BLaER1 (cell line): ENCODE measurements at regions not wholly inside any gene's neighbourhood (a gene's known extent, or its start where the extent isn't known, plus 50 kb on each side); places are given as distances from the start of the nearest gene placed in this dataset.

Source experiments
- H3K27ac ChIP-seq: shearing (Covaris generic); formaldehyde crosslinking; 2 replicates; pipeline ENCODE4 v1.8.1; 2022
- H3K27me3 ChIP-seq: shearing (Covaris generic); formaldehyde crosslinking; 2 replicates; pipeline ENCODE4 v1.8.1; 2022
- H3K36me3 ChIP-seq: shearing (Covaris generic); formaldehyde crosslinking; 2 replicates; pipeline ENCODE4 v1.8.1; 2022
- H3K4me1 ChIP-seq: shearing (Covaris generic); formaldehyde crosslinking; 2 replicates; pipeline ENCODE4 v1.8.1; 2022
- H3K4me2 ChIP-seq: shearing (Covaris generic); formaldehyde crosslinking; 2 replicates; pipeline ENCODE4 v1.8.1; 2022
- H3K4me3 ChIP-seq: shearing (Covaris generic); formaldehyde crosslinking; 2 replicates; pipeline ENCODE4 v1.8.1; 2022
- H3K9ac ChIP-seq: shearing (Covaris generic); formaldehyde crosslinking; 2 replicates; pipeline ENCODE4 v1.8.1; 2022
- H3K9me3 ChIP-seq: shearing (Covaris generic); formaldehyde crosslinking; 2 replicates; pipeline ENCODE4 v1.8.1; 2022
- H4K20me1 ChIP-seq: shearing (Covaris generic); formaldehyde crosslinking; 2 replicates; pipeline ENCODE4 v1.8.1; 2022
- Cebpa-rat ChIP-seq: shearing (Covaris generic); IDR thresholded peaks from 2 replicates; pipeline ENCODE4 v1.8.1; 2022

GRCh38 chr6:169044381-169045230, 209.0 kb downstream of the THBS2 start:
- no peak for TF ChIP-seq Cebpa-rat
- no peak overlapping the region for H3K4me3 ChIP-seq
- H3K27ac ChIP-seq = no peak overlapping the region
- H3K4me1 ChIP-seq = peaks cover 14% of the 10 kb centered on the region; the same call in 1 of the 2 replicates
- H4K20me1 ChIP-seq = no peaks in the 10 kb centered on the region
- no peaks in the 10 kb centered on the region for H3K27me3 ChIP-seq
- H3K9ac ChIP-seq = no peak overlapping the region
- H3K9me3 ChIP-seq = no peaks in the 10 kb centered on the region
- no peaks in the 10 kb centered on the region for H3K36me3 ChIP-seq
- no peak overlapping the region for H3K4me2 ChIP-seq

GRCh38 chr6:169042061-169042460, 211.6 kb downstream of the THBS2 start:
- Histone ChIP-seq H3K27ac (no peak overlapping the region), H3K9me3 (peaks cover 16% of the 10 kb centered on the region; the same call in 1 of the 2 replicates), H3K4me2 (peak overlapping the region; percentile 7), H4K20me1 (no peaks in the 10 kb centered on the region), H3K36me3 (no peaks in the 10 kb centered on the region), H3K4me1 (peaks cover 14% of the 10 kb centered on the region; the same call in 1 of the 2 replicates), H3K9ac (no peak overlapping the region), H3K27me3 (no peaks in the 10 kb centered on the region), H3K4me3 (no peak overlapping the region)
- TF ChIP-seq Cebpa-rat = no peak

GRCh38 chr6:169041078-169041477, 212.6 kb downstream of the THBS2 start:
- Histone ChIP-seq H3K4me2 (no peak overlapping the region), H3K4me3 (no peak overlapping the region), H3K27ac (no peak overlapping the region), H3K4me1 (peaks cover 8% of the 10 kb centered on the region; the same call in 1 of the 2 replicates), H4K20me1 (no peaks in the 10 kb centered on the region), H3K9ac (no peak overlapping the region), H3K27me3 (no peaks in the 10 kb centered on the region), H3K36me3 (no peaks in the 10 kb centered on the region), H3K9me3 (peaks cover 16% of the 10 kb centered on the region; the same call in 1 of the 2 replicates)
- no peak for TF ChIP-seq Cebpa-rat

- Histone ChIP-seq H3K4me1 (peaks cover 8% of the 10 kb centered on the region; the same call in 1 of the 2 replicates), H3K27ac (no peak overlapping the region)
Observed at GRCh38 chr6:169038691-169039090, 215.0 kb downstream of the THBS2 start.

GRCh38 chr6:169035385-169036240, 218.0 kb downstream of the THBS2 start:
- TF ChIP-seq Cebpa-rat = no peak
- Histone ChIP-seq H3K9me3 (peaks cover 16% of the 10 kb centered on the region; the same call in 1 of the 2 replicates), H4K20me1 (no peaks in the 10 kb centered on the region), H3K27me3 (no peaks in the 10 kb centered on the region), H3K4me2 (no peak overlapping the region), H3K36me3 (no peaks in the 10 kb centered on the region), H3K9ac (no peak overlapping the region), H3K4me1 (peaks cover 7% of the 10 kb centered on the region), H3K27ac (no peak overlapping the region), H3K4me3 (no peak overlapping the region)

More at GRCh38 chr6:169038691-169039090, 215.0 kb downstream of the THBS2 start:
- Histone ChIP-seq H3K27me3 (no peaks in the 10 kb centered on the region), H3K4me2 (no peak overlapping the region), H3K36me3 (no peaks in the 10 kb centered on the region), H4K20me1 (no peaks in the 10 kb centered on the region), H3K9me3 (peaks cover 16% of the 10 kb centered on the region; the same call in 1 of the 2 replicates), H3K9ac (no peak overlapping the region), H3K4me3 (no peak overlapping the region)
- TF ChIP-seq Cebpa-rat = no peak

GRCh38 chr6:169034516-169035167, 219.0 kb downstream of the THBS2 start:
- H3K36me3 ChIP-seq = no peaks in the 10 kb centered on the region
- no peaks in the 10 kb centered on the region for H4K20me1 ChIP-seq
- H3K4me1 ChIP-seq = peaks cover 7% of the 10 kb centered on the region
- no peak overlapping the region for H3K27ac ChIP-seq
- no peak overlapping the region for H3K4me3 ChIP-seq
- no peak overlapping the region for H3K9ac ChIP-seq
- peaks cover 16% of the 10 kb centered on the region; the same call in 1 of the 2 replicates for H3K9me3 ChIP-seq
- H3K27me3 ChIP-seq = no peaks in the 10 kb centered on the region
- H3K4me2 ChIP-seq = no peak overlapping the region
- no peak for TF ChIP-seq Cebpa-rat

- Histone ChIP-seq H3K36me3 (no peaks in the 10 kb centered on the region), H3K4me1 (peaks cover 7% of the 10 kb centered on the region), H3K27ac (no peak overlapping the region), H3K27me3 (no peaks in the 10 kb centered on the region), H3K4me3 (no peak overlapping the region), H4K20me1 (no peaks in the 10 kb centered on the region), H3K4me2 (no peak overlapping the region), H3K9ac (no peak overlapping the region), H3K9me3 (peaks cover 4% of the 10 kb centered on the region; the same call in 1 of the 2 replicates)
- TF ChIP-seq Cebpa-rat = no peak
Observed at GRCh38 chr6:169029861-169030260, 223.8 kb downstream of the THBS2 start.

- peaks cover 17% of the 10 kb centered on the region for H3K9me3 ChIP-seq
- TF ChIP-seq Cebpa-rat = no peak
- no peak overlapping the region for H3K27ac ChIP-seq
- no peak overlapping the region for H3K4me3 ChIP-seq
- no peaks in the 10 kb centered on the region for H4K20me1 ChIP-seq
- H3K9ac ChIP-seq = no peak overlapping the region
- H3K4me2 ChIP-seq = no peak overlapping the region
- H3K36me3 ChIP-seq = no peaks in the 10 kb centered on the region
- no peaks in the 10 kb centered on the region for H3K27me3 ChIP-seq
- H3K4me1 ChIP-seq = peaks cover 7% of the 10 kb centered on the region
Observed at GRCh38 chr6:169028343-169028742, 225.3 kb downstream of the THBS2 start.

- no peaks in the 10 kb centered on the region for H3K36me3 ChIP-seq
- H3K4me2 ChIP-seq = no peak overlapping the region
- TF ChIP-seq Cebpa-rat = no peak
- H3K4me3 ChIP-seq = no peak overlapping the region
- H3K27me3 ChIP-seq = no peaks in the 10 kb centered on the region
- no peaks in the 10 kb centered on the region for H4K20me1 ChIP-seq
- H3K9ac ChIP-seq = no peak overlapping the region
- peaks cover 4% of the 10 kb centered on the region for H3K4me1 ChIP-seq
- H3K9me3 ChIP-seq = peaks cover 17% of the 10 kb centered on the region
- no peak overlapping the region for H3K27ac ChIP-seq
Observed at GRCh38 chr6:169026175-169026574, 227.5 kb downstream of the THBS2 start.
